ENCODE measurements at regions not wholly inside any gene's neighbourhood (a gene's known extent, or its start where the extent isn't known, plus 50 kb on each side); places are given as distances from the start of the nearest gene placed in this dataset.

GRCh38 chr17:72407336-72407909 is 286.6 kb downstream of the SOX9 start:
- TF ChIP-seq GATA2 (IDR thresholded peaks at IDR 0.05; ENCODE audit: low read depth, low read length) = no peak
- TF ChIP-seq GATA3 (IDR thresholded peaks at IDR 0.05; ENCODE audit: low read depth, low read length) = no peak
